ENCODE measurements at regions not wholly inside any gene's neighbourhood (a gene's known extent, or its start where the extent isn't known, plus 50 kb on each side); places are given as distances from the start of the nearest gene placed in this dataset.

- no peak for DNase-seq
Measured at GRCh38 chr5:3359642-3360041, 236.0 kb upstream of the IRX1 start.

- no peak for DNase-seq
Measured at GRCh38 chr5:3357291-3357690, 238.3 kb upstream of the IRX1 start.

GRCh38 chr5:3356016-3356415, 239.6 kb upstream of the IRX1 start:
- no peak for DNase-seq

- DNase-seq, result no peak
Measured at GRCh38 chr5:3355126-3355525, 240.5 kb upstream of the IRX1 start.

- no peak for DNase-seq
Measured at GRCh38 chr5:3354606-3355005, 241.0 kb upstream of the IRX1 start.

- no peak for DNase-seq
Measured at GRCh38 chr5:3353561-3353960, 242.1 kb upstream of the IRX1 start.

GRCh38 chr5:3352711-3353110, 242.9 kb upstream of the IRX1 start:
- DNase-seq, result no peak

- no peak for DNase-seq
Measured at GRCh38 chr5:3351581-3352442, 243.8 kb upstream of the IRX1 start.

- no peak for DNase-seq
Measured at GRCh38 chr5:3350781-3351180, 244.9 kb upstream of the IRX1 start.

GRCh38 chr5:3349704-3350565, 245.7 kb upstream of the IRX1 start:
- no peak for DNase-seq

GRCh38 chr5:3348576-3349535, 246.8 kb upstream of the IRX1 start:
- no peak for DNase-seq

GRCh38 chr5:3347741-3348140, 247.9 kb upstream of the IRX1 start:
- DNase-seq, result no peak

- DNase-seq, result no peak
Measured at GRCh38 chr5:3346111-3346820, 249.4 kb upstream of the IRX1 start.

GRCh38 chr5:3345195-3345594, 250.4 kb upstream of the IRX1 start:
- DNase-seq, result no peak

- DNase-seq, result no peak
Measured at GRCh38 chr5:3344671-3345070, 251.0 kb upstream of the IRX1 start.

GRCh38 chr5:3343911-3344310, 251.7 kb upstream of the IRX1 start:
- no peak for DNase-seq

GRCh38 chr5:3343211-3343610, 252.4 kb upstream of the IRX1 start:
- no peak for DNase-seq

GRCh38 chr5:3342271-3343100, 253.1 kb upstream of the IRX1 start:
- DNase-seq, result no peak

- no peak for DNase-seq
Measured at GRCh38 chr5:3341446-3342240, 254.0 kb upstream of the IRX1 start.

GRCh38 chr5:3340471-3340870, 255.2 kb upstream of the IRX1 start:
- no peak for DNase-seq

- no peak for DNase-seq
Measured at GRCh38 chr5:3339798-3340115, 255.9 kb upstream of the IRX1 start.

All from NCI-H1417 (cell line).